Activated B cell treated with CpG ODN at 0.5 μM for 24 hours (primary cell): ENCODE measurements at regions not wholly inside any gene's neighbourhood (a gene's known extent, or its start where the extent isn't known, plus 50 kb on each side); places are given as distances from the start of the nearest gene placed in this dataset.

ENCODE experiments used
- ATAC-seq: fragments of 200-7000 bp; cut with Tn5 transposase; one replicate; pipeline ENCODE4 v1.10.0; 2021; ENCODE audit warnings: low read depth, mild to moderate bottlenecking, moderate library complexity
- CTCF ChIA-PET: fragments of 350-600 bp; sonication (Branson Sonifier 250); formaldehyde crosslinking; loops from one replicate; lab custom pipeline; 2021; ENCODE audit warnings: antibody characterized with exemption; lab: Charles Lee
- POLR2A ChIA-PET: fragments of 350-600 bp; sonication (Branson Sonifier 250); formaldehyde crosslinking; loops from one replicate; lab custom pipeline; 2021; ENCODE audit warnings: antibody characterized with exemption; lab: Charles Lee
- DNase-seq: peaks from one replicate; pipeline ENCODE4 v3.0.0; 2022
- H3K27ac Mint-ChIP-seq: one replicate; pipeline ENCODE4 v1.8.0; 2020; ENCODE audit warnings: mixed read lengths
- H3K27me3 Mint-ChIP-seq: one replicate; pipeline ENCODE4 v1.8.0; 2021; ENCODE audit warnings: mixed read lengths
- H3K36me3 Mint-ChIP-seq: one replicate; pipeline ENCODE4 v1.8.0; 2021; ENCODE audit warnings: low read depth, mixed read lengths
- H3K4me1 Mint-ChIP-seq: one replicate; pipeline ENCODE4 v1.8.0; 2021; ENCODE audit warnings: mixed read lengths
- H3K4me3 Mint-ChIP-seq: one replicate; pipeline ENCODE4 v1.8.0; 2020; ENCODE audit warnings: mild to moderate bottlenecking, mixed read lengths
- H3K9me3 Mint-ChIP-seq: one replicate; pipeline ENCODE4 v1.8.0; 2020; ENCODE audit warnings: mixed read lengths
- CTCF ChIP-seq: fragments of 200-600 bp; IDR thresholded peaks from one replicate; pipeline ENCODE4 v1.8.0; 2022; ENCODE audit warnings: antibody characterized with exemption, mild to moderate bottlenecking
- intact Hi-C: fragments of 100-400 bp; cut with micrococcal nuclease; formaldehyde crosslinking; loops from one replicate; pipeline ENCODE4 v1.15.1; 2024

- Mint-ChIP-seq H3K27me3 (peaks cover 16% of the 10 kb centered on the region), H3K27ac (no peak overlapping the region), H3K9me3 (peaks cover 8% of the 10 kb centered on the region), H3K4me3 (no peak overlapping the region), H3K36me3 (no peaks in the 10 kb centered on the region), H3K4me1 (peaks cover 11% of the 10 kb centered on the region)
- TF ChIP-seq CTCF = no peak
- intact Hi-C loops = no loop called here
- DNase-seq (no peak), ATAC-seq (no peak)
- ChIA-PET CTCF (no interaction called here), POLR2A (no interaction called here)
These were observed 395.3 kb downstream of the PREX1 start for GRCh38 chr20:48432494-48432832.

GRCh38 chr20:48431653-48432493, 395.9 kb downstream of the PREX1 start:
- Mint-ChIP-seq H3K9me3 (peaks cover 8% of the 10 kb centered on the region), H3K36me3 (no peaks in the 10 kb centered on the region), H3K27ac (peak overlapping the region; percentile 65), H3K4me1 (peaks cover 11% of the 10 kb centered on the region), H3K27me3 (peaks cover 10% of the 10 kb centered on the region), H3K4me3 (no peak overlapping the region)
- ATAC-seq (no peak), DNase-seq (no peak)
- ChIA-PET POLR2A (no interaction called here), CTCF (no interaction called here)
- no peak for TF ChIP-seq CTCF
- intact Hi-C loops = no loop called here

- ChIA-PET POLR2A (no interaction called here), CTCF (no interaction called here)
- TF ChIP-seq CTCF = no peak
- ATAC-seq = no peak
- Mint-ChIP-seq H3K36me3 (no peaks in the 10 kb centered on the region), H3K4me3 (no peak overlapping the region), H3K4me1 (peaks cover 18% of the 10 kb centered on the region), H3K9me3 (peaks cover 6% of the 10 kb centered on the region), H3K27ac (no peak overlapping the region), H3K27me3 (peaks cover 12% of the 10 kb centered on the region)
- DNase-seq = no peak
- intact Hi-C loops = no loop called here
These were observed 401.2 kb downstream of the PREX1 start for GRCh38 chr20:48426630-48427029.

GRCh38 chr20:48425817-48426612, 401.8 kb downstream of the PREX1 start:
- no peak for TF ChIP-seq CTCF
- H3K27me3 Mint-ChIP-seq = peaks cover 12% of the 10 kb centered on the region
- CTCF ChIA-PET = no interaction called here
- DNase-seq (no peak), ATAC-seq (no peak)
- H3K4me1 Mint-ChIP-seq = peaks cover 20% of the 10 kb centered on the region
- no peaks in the 10 kb centered on the region for H3K36me3 Mint-ChIP-seq
- no peak overlapping the region for H3K4me3 Mint-ChIP-seq
- POLR2A ChIA-PET = no interaction called here
- intact Hi-C loops = no loop called here
- H3K9me3 Mint-ChIP-seq = peaks cover 3% of the 10 kb centered on the region
- H3K27ac Mint-ChIP-seq = no peak overlapping the region

- intact Hi-C loops = no loop called here
- no peak for ATAC-seq
- CTCF ChIA-PET = no interaction called here
These were observed 402.5 kb downstream of the PREX1 start for GRCh38 chr20:48425321-48425720.

More at GRCh38 chr20:48425321-48425720, 402.5 kb downstream of the PREX1 start:
- Mint-ChIP-seq H3K4me1 (peaks cover 22% of the 10 kb centered on the region), H3K4me3 (no peak overlapping the region), H3K27me3 (peaks cover 12% of the 10 kb centered on the region), H3K27ac (no peak overlapping the region), H3K36me3 (no peaks in the 10 kb centered on the region), H3K9me3 (no peaks in the 10 kb centered on the region)
- no peak for DNase-seq
- POLR2A ChIA-PET = no interaction called here
- no peak for TF ChIP-seq CTCF
